SK-N-SH treated with all-trans-retinoic acid at 6 μM for 48 hours (cell line): ENCODE measurements at regions not wholly inside any gene's neighbourhood (a gene's known extent, or its start where the extent isn't known, plus 50 kb on each side); places are given as distances from the start of the nearest gene placed in this dataset.

Experiments
- ARNTL ChIP-seq: fragments of 450-650 bp; formaldehyde crosslinking; IDR thresholded peaks from 2 replicates; pipeline ENCODE4 v1.5.0; 2020; ENCODE audit warnings: low read depth, mild to moderate bottlenecking, moderate library complexity, borderline replicate concordance
- BACH2 ChIP-seq: fragments of 250-450 bp; sonication (Bioruptor Pico); IDR thresholded peaks from 2 replicates; pipeline ENCODE4 v1.9.0; 2021; ENCODE audit warnings: mild to moderate bottlenecking, borderline replicate concordance
- ISL1 ChIP-seq: fragments of 250-450 bp; sonication (Bioruptor Pico); IDR thresholded peaks from 2 replicates; pipeline ENCODE4 v2.1.2; 2022; ENCODE audit warnings: mild to moderate bottlenecking, moderate library complexity
- RARB ChIP-seq: fragments of 250-450 bp; sonication (Bioruptor Pico); IDR thresholded peaks from 2 replicates; pipeline ENCODE4 v1.8.0; 2021; ENCODE audit warnings: mild to moderate bottlenecking, moderate library complexity
- TOX ChIP-seq: fragments of 250-450 bp; sonication (Bioruptor Pico); IDR thresholded peaks from 2 replicates; pipeline ENCODE4 v1.8.0; 2021; ENCODE audit warnings: mild to moderate bottlenecking, moderate library complexity, borderline replicate concordance
- ZC3H10 ChIP-seq: fragments of 250-450 bp; sonication (Bioruptor Pico); IDR thresholded peaks from 2 replicates; pipeline ENCODE4 v1.5.1; 2021; ENCODE audit warnings: mild to moderate bottlenecking, moderate library complexity
- ZFP3 ChIP-seq: fragments of 250-450 bp; sonication (Bioruptor Pico); IDR thresholded peaks from 2 replicates; pipeline ENCODE4 v1.5.0; 2020; ENCODE audit warnings: mild to moderate bottlenecking, moderate library complexity
- ZNF70 ChIP-seq: fragments of 450-650 bp; formaldehyde crosslinking; IDR thresholded peaks from 2 replicates; pipeline ENCODE4 v1.5.0; 2020; ENCODE audit warnings: mild to moderate bottlenecking, moderate library complexity
- TF ChIP-seq, protein P1 (sequence below): fragments of 250-450 bp; sonication (Bioruptor Pico); IDR thresholded peaks from 2 replicates; pipeline ENCODE4 v1.8.0; 2021; ENCODE audit warnings: low read depth, mild to moderate bottlenecking, moderate library complexity, borderline replicate concordance
- TF ChIP-seq, protein P2 (sequence below): fragments of 250-450 bp; sonication (Bioruptor Pico); IDR thresholded peaks from 2 replicates; pipeline ENCODE4 v1.5.1; 2020; ENCODE audit warnings: low read depth, mild to moderate bottlenecking, moderate library complexity
- TF ChIP-seq, protein P3 (sequence below): fragments of 250-450 bp; sonication (Bioruptor Pico); IDR thresholded peaks from 2 replicates; pipeline ENCODE4 v1.8.0; 2020; ENCODE audit warnings: mild to moderate bottlenecking, moderate library complexity, borderline replicate concordance

DNA sequence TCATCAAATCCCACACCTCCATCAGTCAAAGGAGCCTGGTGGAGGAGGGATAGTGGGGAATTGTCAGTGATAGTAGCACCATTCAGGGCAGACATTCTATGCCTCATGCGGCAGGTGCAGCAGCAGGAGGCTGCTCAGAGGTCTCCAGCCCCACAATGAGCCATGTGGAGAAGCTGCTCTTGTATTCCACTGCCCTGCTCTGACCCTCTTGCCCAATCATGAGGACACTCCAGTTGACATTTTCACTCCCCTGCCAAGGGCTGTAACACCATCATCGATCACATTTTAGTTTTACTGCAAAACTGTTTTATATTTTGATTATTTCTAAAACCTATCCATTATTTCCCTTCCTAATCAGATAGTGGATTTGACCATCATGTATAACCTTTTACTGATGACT is 487.6 kb upstream of the KLHL29 start:
- TF ChIP-seq ISL1 (no peak), RARB (CRISPR knock-in tag) (no peak), BACH2 (CRISPR knock-in tag) (no peak), TOX (no peak), ZFP3 (CRISPR knock-in tag) (no peak), ARNTL (CRISPR knock-in tag) (no peak), ZNF70 (CRISPR knock-in tag) (no peak), ZC3H10 (no peak)
- TF ChIP-seq, protein P1, sequence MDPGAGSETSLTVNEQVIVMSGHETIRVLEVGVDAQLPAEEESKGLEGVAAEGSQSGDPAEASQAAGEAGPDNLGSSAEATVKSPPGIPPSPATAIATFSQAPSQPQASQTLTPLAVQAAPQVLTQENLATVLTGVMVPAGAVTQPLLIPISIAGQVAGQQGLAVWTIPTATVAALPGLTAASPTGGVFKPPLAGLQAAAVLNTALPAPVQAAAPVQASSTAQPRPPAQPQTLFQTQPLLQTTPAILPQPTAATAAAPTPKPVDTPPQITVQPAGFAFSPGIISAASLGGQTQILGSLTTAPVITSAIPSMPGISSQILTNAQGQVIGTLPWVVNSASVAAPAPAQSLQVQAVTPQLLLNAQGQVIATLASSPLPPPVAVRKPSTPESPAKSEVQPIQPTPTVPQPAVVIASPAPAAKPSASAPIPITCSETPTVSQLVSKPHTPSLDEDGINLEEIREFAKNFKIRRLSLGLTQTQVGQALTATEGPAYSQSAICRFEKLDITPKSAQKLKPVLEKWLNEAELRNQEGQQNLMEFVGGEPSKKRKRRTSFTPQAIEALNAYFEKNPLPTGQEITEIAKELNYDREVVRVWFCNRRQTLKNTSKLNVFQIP (CRISPR knock-in tag) = no peak
- TF ChIP-seq, protein P2, sequence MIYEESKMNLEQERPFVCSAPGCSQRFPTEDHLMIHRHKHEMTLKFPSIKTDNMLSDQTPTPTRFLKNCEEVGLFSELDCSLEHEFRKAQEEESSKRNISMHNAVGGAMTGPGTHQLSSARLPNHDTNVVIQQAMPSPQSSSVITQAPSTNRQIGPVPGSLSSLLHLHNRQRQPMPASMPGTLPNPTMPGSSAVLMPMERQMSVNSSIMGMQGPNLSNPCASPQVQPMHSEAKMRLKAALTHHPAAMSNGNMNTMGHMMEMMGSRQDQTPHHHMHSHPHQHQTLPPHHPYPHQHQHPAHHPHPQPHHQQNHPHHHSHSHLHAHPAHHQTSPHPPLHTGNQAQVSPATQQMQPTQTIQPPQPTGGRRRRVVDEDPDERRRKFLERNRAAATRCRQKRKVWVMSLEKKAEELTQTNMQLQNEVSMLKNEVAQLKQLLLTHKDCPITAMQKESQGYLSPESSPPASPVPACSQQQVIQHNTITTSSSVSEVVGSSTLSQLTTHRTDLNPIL (CRISPR knock-in tag) = no peak
- TF ChIP-seq, protein P3, sequence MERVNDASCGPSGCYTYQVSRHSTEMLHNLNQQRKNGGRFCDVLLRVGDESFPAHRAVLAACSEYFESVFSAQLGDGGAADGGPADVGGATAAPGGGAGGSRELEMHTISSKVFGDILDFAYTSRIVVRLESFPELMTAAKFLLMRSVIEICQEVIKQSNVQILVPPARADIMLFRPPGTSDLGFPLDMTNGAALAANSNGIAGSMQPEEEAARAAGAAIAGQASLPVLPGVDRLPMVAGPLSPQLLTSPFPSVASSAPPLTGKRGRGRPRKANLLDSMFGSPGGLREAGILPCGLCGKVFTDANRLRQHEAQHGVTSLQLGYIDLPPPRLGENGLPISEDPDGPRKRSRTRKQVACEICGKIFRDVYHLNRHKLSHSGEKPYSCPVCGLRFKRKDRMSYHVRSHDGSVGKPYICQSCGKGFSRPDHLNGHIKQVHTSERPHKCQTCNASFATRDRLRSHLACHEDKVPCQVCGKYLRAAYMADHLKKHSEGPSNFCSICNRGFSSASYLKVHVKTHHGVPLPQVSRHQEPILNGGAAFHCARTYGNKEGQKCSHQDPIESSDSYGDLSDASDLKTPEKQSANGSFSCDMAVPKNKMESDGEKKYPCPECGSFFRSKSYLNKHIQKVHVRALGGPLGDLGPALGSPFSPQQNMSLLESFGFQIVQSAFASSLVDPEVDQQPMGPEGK (CRISPR knock-in tag) = no peak
